ENCODE measurements at regions not wholly inside any gene's neighbourhood (a gene's known extent, or its start where the extent isn't known, plus 50 kb on each side); places are given as distances from the start of the nearest gene placed in this dataset.

DNA sequence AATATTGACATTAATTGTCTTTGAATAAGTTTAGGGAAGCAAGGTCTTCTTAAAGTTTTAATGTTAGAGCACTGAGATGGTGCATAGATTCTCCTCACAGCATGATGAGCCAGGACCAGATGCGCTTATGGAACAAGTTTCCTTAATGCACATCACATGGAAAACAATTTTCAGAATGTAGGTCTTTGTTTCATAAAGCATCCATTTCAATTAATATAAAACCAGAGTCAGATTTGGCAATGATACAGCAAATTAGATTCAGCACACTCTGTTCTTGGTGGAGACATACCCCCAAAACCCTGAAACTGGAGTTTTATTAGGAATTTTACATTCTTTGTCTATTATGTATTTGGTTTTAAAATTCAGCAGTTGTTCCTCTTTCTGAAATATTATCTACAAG lies 402.1 kb upstream of the SEMA6A start (continued):
- TF ChIP-seq GABPB1 (CRISPR knock-in tag; IDR thresholded peaks at IDR 0.05) = no peak

GRCh38 chr5:116971131-116971530 lies 396.5 kb upstream of the SEMA6A start:
- Mint-ChIP-seq H3K4me3 (no peak overlapping the region), H3K27me3 (ENCODE audit: low read depth) (no peaks in the 10 kb centered on the region), H3K36me3 (peaks cover 24% of the 10 kb centered on the region), H3K4me1 (peaks cover 22% of the 10 kb centered on the region), H3K9me3 (peaks cover 44% of the 10 kb centered on the region), H3K27ac (no peak overlapping the region)
- ATAC-seq (0 out of 2 replicates have a peak, but pooled peaks have one; percentile 30), DNase-seq (ENCODE audit: low spot score) (no peak)
- TF ChIP-seq, protein P1, sequence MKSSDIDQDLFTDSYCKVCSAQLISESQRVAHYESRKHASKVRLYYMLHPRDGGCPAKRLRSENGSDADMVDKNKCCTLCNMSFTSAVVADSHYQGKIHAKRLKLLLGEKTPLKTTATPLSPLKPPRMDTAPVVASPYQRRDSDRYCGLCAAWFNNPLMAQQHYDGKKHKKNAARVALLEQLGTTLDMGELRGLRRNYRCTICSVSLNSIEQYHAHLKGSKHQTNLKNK (CRISPR knock-in tag; IDR thresholded peaks at IDR 0.05) = no peak
- TF ChIP-seq CREB1 (CRISPR knock-in tag; IDR thresholded peaks at IDR 0.05) (no peak), SP1 (CRISPR knock-in tag; conservative IDR thresholded peaks at IDR 0.05) (no peak), SMAD4 (CRISPR knock-in tag; IDR thresholded peaks at IDR 0.05) (no peak)
- TF ChIP-seq, protein P2, sequence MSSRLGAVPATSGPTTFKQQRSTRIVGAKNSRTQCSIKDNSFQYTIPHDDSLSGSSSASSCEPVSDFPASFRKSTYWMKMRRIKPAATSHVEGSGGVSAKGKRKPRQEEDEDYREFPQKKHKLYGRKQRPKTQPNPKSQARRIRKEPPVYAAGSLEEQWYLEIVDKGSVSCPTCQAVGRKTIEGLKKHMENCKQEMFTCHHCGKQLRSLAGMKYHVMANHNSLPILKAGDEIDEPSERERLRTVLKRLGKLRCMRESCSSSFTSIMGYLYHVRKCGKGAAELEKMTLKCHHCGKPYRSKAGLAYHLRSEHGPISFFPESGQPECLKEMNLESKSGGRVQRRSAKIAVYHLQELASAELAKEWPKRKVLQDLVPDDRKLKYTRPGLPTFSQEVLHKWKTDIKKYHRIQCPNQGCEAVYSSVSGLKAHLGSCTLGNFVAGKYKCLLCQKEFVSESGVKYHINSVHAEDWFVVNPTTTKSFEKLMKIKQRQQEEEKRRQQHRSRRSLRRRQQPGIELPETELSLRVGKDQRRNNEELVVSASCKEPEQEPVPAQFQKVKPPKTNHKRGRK (CRISPR knock-in tag; IDR thresholded peaks at IDR 0.05; ENCODE audit: borderline replicate concordance) = no peak
- CTCF ChIA-PET = no interaction called here
- POLR2A ChIA-PET = no interaction called here

GRCh38 chr5:116970318-116970717 lies 395.7 kb upstream of the SEMA6A start:
- Mint-ChIP-seq H3K36me3 (peaks cover 24% of the 10 kb centered on the region), H3K27me3 (ENCODE audit: low read depth) (no peaks in the 10 kb centered on the region), H3K9me3 (peaks cover 48% of the 10 kb centered on the region), H3K4me3 (no peak overlapping the region), H3K4me1 (peaks cover 22% of the 10 kb centered on the region), H3K27ac (no peak overlapping the region)
- ChIA-PET CTCF (no interaction called here), POLR2A (no interaction called here)
- no peak for DNase-seq (ENCODE audit: low spot score)
- no peak for TF ChIP-seq EMX1 (CRISPR knock-in tag; IDR thresholded peaks at IDR 0.05)
- no peak for TF ChIP-seq RORB (CRISPR knock-in tag; IDR thresholded peaks at IDR 0.05)
- TF ChIP-seq, protein P3, sequence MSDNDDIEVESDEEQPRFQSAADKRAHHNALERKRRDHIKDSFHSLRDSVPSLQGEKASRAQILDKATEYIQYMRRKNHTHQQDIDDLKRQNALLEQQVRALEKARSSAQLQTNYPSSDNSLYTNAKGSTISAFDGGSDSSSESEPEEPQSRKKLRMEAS (CRISPR knock-in tag; IDR thresholded peaks at IDR 0.05) = no peak
- no peak for TF ChIP-seq ZBTB21 (CRISPR knock-in tag; IDR thresholded peaks at IDR 0.05; ENCODE audit: borderline replicate concordance)
- TF ChIP-seq E2F5 (CRISPR knock-in tag; IDR thresholded peaks at IDR 0.05) = no peak
- no peak for TF ChIP-seq OVOL2 (CRISPR knock-in tag; IDR thresholded peaks at IDR 0.05; ENCODE audit: borderline replicate concordance)
- no peak for TF ChIP-seq SP1 (CRISPR knock-in tag; conservative IDR thresholded peaks at IDR 0.05)
- TF ChIP-seq, protein P4, sequence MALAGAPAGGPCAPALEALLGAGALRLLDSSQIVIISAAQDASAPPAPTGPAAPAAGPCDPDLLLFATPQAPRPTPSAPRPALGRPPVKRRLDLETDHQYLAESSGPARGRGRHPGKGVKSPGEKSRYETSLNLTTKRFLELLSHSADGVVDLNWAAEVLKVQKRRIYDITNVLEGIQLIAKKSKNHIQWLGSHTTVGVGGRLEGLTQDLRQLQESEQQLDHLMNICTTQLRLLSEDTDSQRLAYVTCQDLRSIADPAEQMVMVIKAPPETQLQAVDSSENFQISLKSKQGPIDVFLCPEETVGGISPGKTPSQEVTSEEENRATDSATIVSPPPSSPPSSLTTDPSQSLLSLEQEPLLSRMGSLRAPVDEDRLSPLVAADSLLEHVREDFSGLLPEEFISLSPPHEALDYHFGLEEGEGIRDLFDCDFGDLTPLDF (CRISPR knock-in tag; IDR thresholded peaks at IDR 0.05) = no peak
- TF ChIP-seq ZNF281 (CRISPR knock-in tag; IDR thresholded peaks at IDR 0.05) = no peak
- TF ChIP-seq HMGXB4 (CRISPR knock-in tag; IDR thresholded peaks at IDR 0.05) = no peak
- no peak for TF ChIP-seq IRF2 (CRISPR knock-in tag; IDR thresholded peaks at IDR 0.05; ENCODE audit: borderline replicate concordance, low read depth)
- TF ChIP-seq ATF6 (CRISPR knock-in tag; IDR thresholded peaks at IDR 0.05) = no peak
- TF ChIP-seq ATF2 (CRISPR knock-in tag; IDR thresholded peaks at IDR 0.05; ENCODE audit: borderline replicate concordance, low read depth) = no peak
- no peak for TF ChIP-seq ESRRA (CRISPR knock-in tag; IDR thresholded peaks at IDR 0.05; ENCODE audit: borderline replicate concordance)
- TF ChIP-seq USF2 (CRISPR knock-in tag; IDR thresholded peaks at IDR 0.05) = no peak
- no peak for TF ChIP-seq CREB1 (CRISPR knock-in tag; IDR thresholded peaks at IDR 0.05)
- TF ChIP-seq SMAD4 (CRISPR knock-in tag; IDR thresholded peaks at IDR 0.05) = no peak
- no peak for ATAC-seq
